ENCODE measurements at regions not wholly inside any gene's neighbourhood (a gene's known extent, or its start where the extent isn't known, plus 50 kb on each side); places are given as distances from the start of the nearest gene placed in this dataset.

- TF ChIP-seq ZNF646 (CRISPR knock-in tag; IDR thresholded peaks at IDR 0.05): no peak
- no peak for TF ChIP-seq ZNF180 (CRISPR knock-in tag; IDR thresholded peaks at IDR 0.05; ENCODE audit: borderline replicate concordance, low read depth)
- TF ChIP-seq ZFAT (CRISPR knock-in tag; conservative IDR thresholded peaks at IDR 0.05): no peak
- no peak for TF ChIP-seq ZNF367 (CRISPR knock-in tag; IDR thresholded peaks at IDR 0.05; ENCODE audit: borderline replicate concordance)
- TF ChIP-seq BRCA1 (CRISPR knock-in tag; IDR thresholded peaks at IDR 0.05): no peak
These were observed 128.7 kb upstream of the VGLL2 start (continued) for GRCh38 chr6:117136702-117137101.

- no TSS peak for BruUV-seq (replicated peaks)
- Histone ChIP-seq H3K4me2 (ENCODE audit: low read depth, low read length) (no peak overlapping the region), H3K9me3 (ENCODE audit: low read length) (no peaks in the 10 kb centered on the region), H3K36me3 (replicated peaks in 1 of 2; ENCODE audit: control insufficient read depth in 1 of 2, insufficient read depth in 2 of 2, low read length in 2 of 2) (no peaks in the 10 kb centered on the region), H3K4me1 (ENCODE audit: insufficient read depth, low read length) (no peaks in the 10 kb centered on the region), H3K4me3 (replicated peaks in 1 of 3; ENCODE audit: insufficient read depth in 1 of 3, low read depth in 2 of 3, low read length in 3 of 3) (no peak overlapping the region), H3K27me3 (ENCODE audit: control insufficient read depth in 1 of 2, insufficient read depth in 2 of 2, low read length in 2 of 2) (no peaks in the 10 kb centered on the region), H3K9ac (ENCODE audit: insufficient read depth, low read depth, low read length) (no peak overlapping the region), H3K79me2 (ENCODE audit: insufficient read depth, low read length) (no peaks in the 10 kb centered on the region), H3K27ac (ENCODE audit: extremely low read length, insufficient read depth, low read length) (no peak overlapping the region), H4K20me1 (ENCODE audit: insufficient read depth, low read length) (no peaks in the 10 kb centered on the region), H2AFZ (ENCODE audit: low read length) (no peak overlapping the region)
- CTCF ChIA-PET (ENCODE audit: low intra/inter-chr PET ratio, low total read pairs): no interaction called here
- DNase-seq (ENCODE audit: low spot score) (no peak), ATAC-seq (no peak), FAIRE-seq (no peak)
- POLR2A ChIA-PET: no interaction called here
- in situ Hi-C loops (cut with HindIII; ENCODE audit: extremely low pct_ligation_motif_present, low pct_unique_long_range_greater_than_20kb) (no loop called here), intact Hi-C loops (cut with micrococcal nuclease; ENCODE audit: unreplicated experiment) (no loop called here)
- 61% methylated on average over 4 of the region's 4 CpGs for WGBS (ENCODE audit: low lambda C conversion rate)
- TF ChIP-seq, protein P1, sequence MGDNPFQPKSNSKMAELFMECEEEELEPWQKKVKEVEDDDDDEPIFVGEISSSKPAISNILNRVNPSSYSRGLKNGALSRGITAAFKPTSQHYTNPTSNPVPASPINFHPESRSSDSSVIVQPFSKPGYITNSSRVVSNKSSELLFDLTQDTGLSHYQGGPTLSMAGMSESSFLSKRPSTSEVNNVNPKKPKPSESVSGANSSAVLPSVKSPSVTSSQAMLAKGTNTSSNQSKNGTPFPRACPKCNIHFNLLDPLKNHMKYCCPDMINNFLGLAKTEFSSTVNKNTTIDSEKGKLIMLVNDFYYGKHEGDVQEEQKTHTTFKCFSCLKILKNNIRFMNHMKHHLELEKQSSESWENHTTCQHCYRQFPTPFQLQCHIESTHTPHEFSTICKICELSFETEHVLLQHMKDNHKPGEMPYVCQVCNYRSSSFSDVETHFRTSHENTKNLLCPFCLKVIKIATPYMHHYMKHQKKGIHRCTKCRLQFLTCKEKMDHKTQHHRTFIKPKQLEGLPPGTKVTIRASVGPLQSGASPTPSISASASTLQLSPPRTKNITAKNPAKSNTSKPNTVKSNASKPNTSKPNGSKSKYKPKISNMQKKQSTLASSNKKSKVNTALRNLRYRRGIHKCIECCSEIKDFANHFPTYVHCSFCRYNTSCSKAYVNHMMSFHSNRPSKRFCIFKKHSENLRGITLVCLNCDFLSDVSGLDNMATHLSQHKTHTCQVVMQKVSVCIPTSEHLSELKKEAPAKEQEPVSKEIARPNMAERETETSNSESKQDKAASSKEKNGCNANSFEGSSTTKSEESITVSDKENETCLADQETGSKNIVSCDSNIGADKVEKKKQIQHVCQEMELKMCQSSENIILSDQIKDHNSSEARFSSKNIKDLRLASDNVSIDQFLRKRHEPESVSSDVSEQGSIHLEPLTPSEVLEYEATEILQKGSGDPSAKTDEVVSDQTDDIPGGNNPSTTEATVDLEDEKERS (CRISPR knock-in tag; IDR thresholded peaks at IDR 0.05): no peak
- TF ChIP-seq YEATS2 (CRISPR knock-in tag; IDR thresholded peaks at IDR 0.05; ENCODE audit: borderline replicate concordance) (no peak), KAT8 (CRISPR knock-in tag; IDR thresholded peaks at IDR 0.05) (no peak), PHF20 (CRISPR knock-in tag; IDR thresholded peaks at IDR 0.05) (no peak), FOXK1 (CRISPR knock-in tag; IDR thresholded peaks at IDR 0.05; ENCODE audit: borderline replicate concordance, low read depth) (no peak), TP53 (CRISPR knock-in tag; conservative IDR thresholded peaks at IDR 0.05) (no peak), MEIS1 (CRISPR knock-in tag; IDR thresholded peaks at IDR 0.05; ENCODE audit: borderline replicate concordance) (no peak), NR2F6 (IDR thresholded peaks at IDR 0.05) (no peak), NR2F6 (CRISPR knock-in tag; IDR thresholded peaks at IDR 0.05) (no peak), ZNF766 (CRISPR knock-in tag; IDR thresholded peaks at IDR 0.05; ENCODE audit: borderline replicate concordance) (no peak), ELF3 (CRISPR knock-in tag; IDR thresholded peaks at IDR 0.05) (no peak), ZNF883 (CRISPR knock-in tag; IDR thresholded peaks at IDR 0.05; ENCODE audit: not compliant biosample characterization) (no peak)
These were observed 127.6 kb upstream of the VGLL2 start for GRCh38 chr6:117137711-117138110.

Data from HepG2 (cell line).